ENCODE measurements at regions not wholly inside any gene's neighbourhood (a gene's known extent, or its start where the extent isn't known, plus 50 kb on each side); places are given as distances from the start of the nearest gene placed in this dataset.

DNA sequence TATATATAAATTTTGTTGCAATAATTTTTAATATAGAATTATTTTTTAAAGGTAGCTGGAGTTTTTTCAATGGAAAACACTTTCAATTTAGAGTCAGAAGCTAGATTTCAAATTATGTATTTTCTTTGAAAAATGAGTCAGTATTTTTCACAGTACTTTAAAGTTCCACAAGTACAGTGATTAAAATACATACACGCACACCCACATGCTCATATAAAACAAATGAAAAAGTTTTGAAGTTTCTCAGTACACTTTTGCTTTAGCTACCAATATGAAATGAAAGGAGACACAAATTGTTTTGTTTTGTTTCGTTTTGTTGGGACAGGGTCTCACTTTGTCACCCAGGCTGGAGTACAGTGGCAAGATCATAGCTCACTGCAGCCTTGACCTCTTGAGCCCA is 98.6 kb downstream of the CYB561 start:
- DNase-seq: no peak

DNA sequence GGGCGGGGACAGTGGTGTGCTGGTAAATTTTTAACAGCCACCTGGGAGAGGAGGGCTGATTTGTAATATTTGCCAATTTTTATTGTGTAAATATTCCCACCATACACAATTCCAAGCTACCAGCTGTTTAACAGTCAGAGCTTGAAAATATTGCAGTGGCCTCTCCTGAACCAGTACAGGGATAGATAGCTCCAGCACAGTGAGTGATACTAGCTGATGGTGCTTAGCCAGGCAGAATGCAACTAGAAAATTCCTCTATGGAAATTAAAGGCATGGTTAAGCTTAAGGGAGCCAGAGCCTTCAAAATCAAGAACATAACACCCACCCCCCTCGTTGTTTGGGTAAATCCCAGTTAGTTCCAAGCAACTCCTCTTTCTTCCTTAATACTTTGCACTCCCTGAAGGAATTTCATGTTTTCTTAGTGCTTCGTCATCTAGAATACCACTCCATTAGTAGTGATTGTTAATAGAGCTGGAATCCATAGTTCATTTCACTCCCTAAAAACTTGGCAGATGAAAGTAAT is 96.6 kb downstream of the CYB561 start:
- DNase-seq: no peak

- DNase-seq: no peak
Measured at GRCh38 chr17:63350364-63350763, 95.7 kb downstream of the CYB561 start.

- no peak for DNase-seq
Measured at GRCh38 chr17:63354256-63354655, 91.8 kb downstream of the CYB561 start.

DNA sequence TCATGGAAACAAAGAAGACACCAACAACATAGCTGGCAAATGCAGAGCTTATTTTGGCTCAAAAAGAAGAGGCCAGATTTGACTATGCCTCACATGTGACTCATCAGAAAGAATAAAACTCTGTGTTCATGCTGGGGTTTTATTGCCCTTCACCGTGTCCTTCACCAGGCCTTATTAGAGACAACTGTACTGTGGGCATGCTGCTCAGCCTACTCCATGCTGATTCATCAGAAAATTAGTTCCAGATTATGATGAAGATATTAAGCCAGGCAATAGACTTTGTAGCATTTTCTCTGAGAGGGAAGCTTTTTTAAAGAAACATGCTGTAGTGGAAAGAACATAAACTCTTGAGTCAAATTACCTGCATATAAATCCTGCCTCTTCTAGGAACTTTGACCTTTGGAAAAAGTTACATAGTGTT is 89.8 kb downstream of the CYB561 start:
- no peak for DNase-seq

GRCh38 chr17:63358111-63358839 is 87.8 kb downstream of the CYB561 start:
- no peak for DNase-seq

DNA sequence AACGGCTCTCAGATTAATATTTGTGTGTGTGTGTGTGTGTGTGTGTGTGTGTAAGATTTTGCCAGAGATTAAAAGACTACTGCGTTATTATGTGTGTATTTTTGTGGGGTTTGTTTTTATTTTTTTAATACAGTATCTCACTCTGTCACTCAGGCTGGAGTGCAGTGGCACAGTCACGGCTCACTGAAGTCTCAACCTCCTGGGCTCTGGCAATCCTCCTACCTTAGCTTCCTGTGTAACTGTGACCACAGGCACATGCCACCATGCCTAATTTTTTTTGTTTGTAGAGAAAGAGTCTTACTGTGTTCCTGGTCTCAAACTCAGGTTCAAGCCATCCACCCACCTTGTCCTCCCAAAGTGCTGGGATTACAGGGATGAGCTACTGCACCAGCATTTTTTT is 87.2 kb downstream of the CYB561 start:
- no peak for DNase-seq

GRCh38 chr17:63361182-63361581 is 84.9 kb downstream of the CYB561 start:
- no peak for DNase-seq

GRCh38 chr17:63362115-63362514 is 84.0 kb downstream of the CYB561 start:
- no peak for DNase-seq

- no peak for DNase-seq
Measured at GRCh38 chr17:63364387-63364786, 81.7 kb downstream of the CYB561 start.

DNA sequence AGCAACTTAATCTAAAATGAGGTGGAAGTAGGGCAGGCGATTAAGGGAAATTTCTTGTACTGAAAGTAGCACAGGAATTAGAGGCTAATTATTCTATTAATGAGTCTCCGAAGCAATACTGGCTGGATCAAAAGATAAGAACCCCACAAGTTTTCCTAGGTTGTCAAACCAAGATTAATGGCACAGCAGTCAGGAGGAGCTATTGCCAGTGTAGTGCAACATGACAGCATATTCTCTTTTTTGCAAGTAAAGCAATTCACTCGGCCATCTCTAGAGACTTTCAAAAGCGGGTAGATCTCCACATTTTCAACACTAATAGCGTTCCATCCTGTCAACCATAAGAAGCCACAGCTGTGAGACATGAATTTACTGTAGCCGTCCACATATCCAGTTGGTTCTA is 81.2 kb downstream of the CYB561 start:
- no peak for DNase-seq

- DNase-seq: no peak
Measured at GRCh38 chr17:63365366-63366240, 80.5 kb downstream of the CYB561 start.

DNA sequence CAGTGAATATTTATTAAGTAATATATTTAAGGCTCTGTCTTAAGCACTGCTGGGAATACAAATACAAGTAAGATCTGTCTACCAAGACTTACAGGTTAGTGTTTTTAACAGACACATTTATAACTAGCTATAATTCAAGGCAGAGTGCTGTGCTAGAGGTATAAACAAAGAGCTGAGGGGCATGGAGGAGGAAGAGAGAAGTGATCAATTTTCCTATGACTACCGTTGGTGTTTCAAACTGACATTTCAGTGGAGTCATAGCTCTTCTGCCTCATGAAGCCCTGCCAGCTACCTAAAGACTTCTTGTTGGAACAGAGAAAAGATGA is 79.9 kb downstream of the CYB561 start:
- no peak for DNase-seq

- no peak for DNase-seq
Measured at GRCh38 chr17:63369233-63369632, 76.9 kb downstream of the CYB561 start.

GRCh38 chr17:63370696-63371095 is 75.4 kb downstream of the CYB561 start:
- DNase-seq: no peak

DNA sequence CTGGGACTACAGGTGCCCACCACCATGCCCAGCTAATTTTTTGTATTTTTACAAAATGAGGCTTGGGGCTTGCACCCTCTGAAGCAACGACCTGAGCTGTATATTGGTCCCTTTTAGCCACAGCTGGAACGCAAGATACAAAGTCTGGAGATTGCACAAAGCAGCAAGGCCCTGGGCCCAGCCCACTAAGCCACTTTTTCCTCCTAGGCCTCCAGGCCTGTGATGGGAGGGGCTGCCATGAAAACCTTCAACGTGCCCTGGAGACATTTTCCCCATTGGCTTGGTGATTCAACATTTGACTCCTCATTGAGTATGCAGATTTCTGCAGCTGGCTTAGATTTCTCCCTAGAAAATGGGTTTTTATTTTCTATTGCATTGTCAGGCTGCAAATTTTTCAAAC is 69.2 kb downstream of the CYB561 start:
- no peak for DNase-seq

GRCh38 chr17:63378411-63379375 is 67.4 kb downstream of the CYB561 start:
- DNase-seq: no peak

DNA sequence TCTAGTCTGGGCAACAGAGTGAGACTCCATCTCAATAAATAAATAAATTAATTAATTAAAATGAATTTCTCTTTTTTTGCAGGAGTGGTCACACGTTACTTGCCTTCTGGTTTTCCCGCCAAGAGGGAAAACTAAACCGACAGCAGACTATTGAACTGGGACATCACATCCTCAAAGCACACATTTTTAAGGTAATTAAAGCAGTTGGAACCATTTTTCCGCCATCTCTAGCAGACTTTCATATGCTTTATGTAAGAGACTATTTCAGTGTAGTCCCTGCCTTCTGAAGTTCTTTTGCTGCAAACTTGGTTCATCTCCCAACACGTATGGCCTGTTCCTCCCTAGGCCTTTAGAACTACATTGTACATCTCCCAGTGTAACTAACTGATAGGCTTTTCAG is 66.5 kb downstream of the CYB561 start:
- DNase-seq: no peak

DNA sequence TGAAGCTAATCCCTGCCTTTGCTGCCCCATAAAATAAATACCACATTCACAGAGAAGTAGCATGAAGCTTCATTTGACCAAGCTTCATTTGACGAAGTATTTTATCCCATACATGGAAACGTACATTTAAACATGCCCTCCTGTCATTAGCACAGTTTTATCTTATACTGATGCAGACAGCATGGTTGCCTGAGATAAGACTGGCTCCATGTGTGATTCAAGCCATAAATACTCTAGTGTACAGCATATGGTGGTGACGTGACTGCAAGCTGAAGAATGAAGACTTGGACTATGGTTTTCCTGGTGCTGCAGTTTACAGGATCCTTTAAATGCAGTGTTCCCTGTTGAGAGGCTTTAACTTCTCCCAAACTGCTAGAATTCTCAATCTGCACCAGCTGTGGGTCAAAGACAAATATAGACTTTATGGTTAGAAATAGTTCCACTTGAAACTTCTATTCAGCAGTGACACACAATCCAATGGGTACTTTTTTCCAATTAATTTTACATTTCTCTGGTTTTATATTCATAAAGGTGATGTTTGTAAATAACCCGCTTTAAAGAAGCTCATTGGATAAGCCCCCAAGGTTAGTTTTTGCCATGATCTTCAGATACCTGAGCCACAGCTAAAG is 64.9 kb downstream of the CYB561 start:
- DNase-seq: no peak

DNA sequence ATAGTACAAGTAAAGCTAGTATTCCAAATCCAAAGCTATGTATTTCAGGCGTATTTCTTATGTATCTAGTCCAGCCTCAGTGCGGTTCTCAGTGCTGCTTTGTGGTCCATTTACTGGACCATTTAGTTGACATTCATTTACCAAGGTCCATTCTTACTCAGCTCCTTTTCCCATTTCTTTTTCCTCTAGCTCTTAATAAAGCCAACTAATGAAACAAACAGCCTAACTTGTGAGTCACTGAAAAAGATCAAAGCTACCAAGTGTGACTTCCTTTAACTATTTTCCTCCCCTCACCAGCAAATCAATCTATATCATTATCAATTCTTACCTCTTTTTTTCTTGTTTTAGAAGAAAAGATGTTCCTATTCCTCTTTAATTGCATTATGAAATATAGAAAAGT is 64.0 kb downstream of the CYB561 start:
- no peak for DNase-seq

Data from stimulated activated CD8-positive, alpha-beta memory T cell treated with anti-CD3 and anti-CD28 coated beads, Interleukin-4, amount 100 ng/mL, for 48 hours (primary cell).